ENCODE measurements at regions not wholly inside any gene's neighbourhood (a gene's known extent, or its start where the extent isn't known, plus 50 kb on each side); places are given as distances from the start of the nearest gene placed in this dataset.

GRCh38 chr3:171966533-171967136 lies 72.7 kb upstream of the FNDC3B start:
- no peak for TF ChIP-seq NFRKB (IDR thresholded peaks at IDR 0.05)
- no peak for TF ChIP-seq HDGF (IDR thresholded peaks at IDR 0.05; ENCODE audit: borderline replicate concordance)
- TF ChIP-seq ZNF384 (IDR thresholded peaks at IDR 0.05), result no peak
